HG02678 (cell line): ENCODE measurements at regions not wholly inside any gene's neighbourhood (a gene's known extent, or its start where the extent isn't known, plus 50 kb on each side); places are given as distances from the start of the nearest gene placed in this dataset.

Experiments used
- ATAC-seq: cut with Tn5 transposase; IDR thresholded peaks from one replicate; pipeline ENCODE4 v1.9.1; 2021; ENCODE audit warnings: mild to moderate bottlenecking, moderate library complexity; ENCODE audit not compliant: unreplicated experiment

GRCh38 chr5:74272831-74273451 is 367.6 kb downstream of the ENC1 start:
- no peak for ATAC-seq

- no peak for ATAC-seq
These were observed 368.3 kb downstream of the ENC1 start for GRCh38 chr5:74272024-74272775.

- ATAC-seq, result no peak
These were observed 372.2 kb downstream of the ENC1 start for GRCh38 chr5:74268297-74268696.

- no peak for ATAC-seq
These were observed 373.7 kb downstream of the ENC1 start for GRCh38 chr5:74266836-74267235.

- ATAC-seq, result no peak
These were observed 374.4 kb downstream of the ENC1 start for GRCh38 chr5:74266132-74266531.

GRCh38 chr5:74262544-74263207 is 377.9 kb downstream of the ENC1 start:
- no peak for ATAC-seq

- no peak for ATAC-seq
These were observed 378.7 kb downstream of the ENC1 start for GRCh38 chr5:74261866-74262265.

GRCh38 chr5:74261421-74261820 is 379.1 kb downstream of the ENC1 start:
- no peak for ATAC-seq

GRCh38 chr5:74259572-74259971 is 381.0 kb downstream of the ENC1 start:
- no peak for ATAC-seq

GRCh38 chr5:74258314-74258665 is 382.2 kb downstream of the ENC1 start:
- ATAC-seq, result no peak

- ATAC-seq, result peak; percentile 91
These were observed 382.7 kb downstream of the ENC1 start for GRCh38 chr5:74257645-74258313.

- ATAC-seq, result no peak
These were observed 383.4 kb downstream of the ENC1 start for GRCh38 chr5:74257060-74257527.

- no peak for ATAC-seq
These were observed 384.7 kb downstream of the ENC1 start for GRCh38 chr5:74255692-74256392.

- no peak for ATAC-seq
These were observed 386.3 kb downstream of the ENC1 start for GRCh38 chr5:74254257-74254656.

- no peak for ATAC-seq
These were observed 388.5 kb downstream of the ENC1 start for GRCh38 chr5:74252044-74252443.

GRCh38 chr5:74251141-74252035 is 389.1 kb downstream of the ENC1 start:
- no peak for ATAC-seq

GRCh38 chr5:74250304-74251102 is 390.0 kb downstream of the ENC1 start:
- ATAC-seq, result no peak

- no peak for ATAC-seq
These were observed 392.0 kb downstream of the ENC1 start for GRCh38 chr5:74248576-74248975.

GRCh38 chr5:74244406-74244805 is 396.1 kb downstream of the ENC1 start:
- no peak for ATAC-seq
